Brain pericyte (primary cell): ENCODE measurements at regions not wholly inside any gene's neighbourhood (a gene's known extent, or its start where the extent isn't known, plus 50 kb on each side); places are given as distances from the start of the nearest gene placed in this dataset.

Source experiments
- DNase-seq: peaks from one replicate; pipeline ENCODE4 v3.0.0-alpha.2; 2012; ENCODE audit warnings: low read depth, low spot score

DNA sequence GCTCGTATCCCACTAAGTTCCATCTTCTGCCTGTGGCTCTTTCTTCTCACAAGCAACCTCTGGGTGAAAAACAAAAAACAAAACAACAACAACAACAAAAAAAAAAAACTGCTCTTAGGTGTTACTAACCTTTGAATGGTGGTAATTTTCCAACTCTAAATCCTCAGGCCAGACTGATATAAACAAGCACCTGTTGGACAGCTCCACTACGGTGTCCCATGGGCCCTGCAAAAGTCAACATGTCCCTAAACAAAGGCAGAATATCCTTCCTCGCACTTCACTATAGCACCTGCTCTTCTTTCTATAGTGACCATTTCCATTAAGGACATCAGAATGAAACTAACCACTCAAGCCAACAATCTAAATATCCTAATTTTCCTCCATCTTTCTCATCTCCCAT lies 54.6 kb upstream of the PARM1 start:
- no peak for DNase-seq

DNA sequence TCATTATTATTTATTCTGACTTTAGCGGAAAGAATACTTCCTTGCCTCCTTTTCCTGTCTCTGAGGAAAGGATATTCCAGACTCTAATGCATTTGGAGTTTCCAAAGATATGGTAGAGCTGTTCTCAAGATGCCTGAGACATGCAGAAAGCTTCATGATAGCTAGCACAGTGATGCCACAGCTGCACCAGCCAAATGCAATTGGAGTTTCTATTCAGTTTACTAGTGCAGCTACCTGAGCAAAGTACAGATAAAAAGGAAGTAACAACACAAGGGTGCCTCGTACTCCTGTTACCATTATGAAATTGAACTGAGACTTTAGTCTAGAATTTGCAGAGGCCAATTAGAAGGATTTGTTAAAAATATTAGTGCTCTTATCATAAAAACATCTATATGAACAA lies 57.5 kb upstream of the PARM1 start:
- DNase-seq: no peak

DNA sequence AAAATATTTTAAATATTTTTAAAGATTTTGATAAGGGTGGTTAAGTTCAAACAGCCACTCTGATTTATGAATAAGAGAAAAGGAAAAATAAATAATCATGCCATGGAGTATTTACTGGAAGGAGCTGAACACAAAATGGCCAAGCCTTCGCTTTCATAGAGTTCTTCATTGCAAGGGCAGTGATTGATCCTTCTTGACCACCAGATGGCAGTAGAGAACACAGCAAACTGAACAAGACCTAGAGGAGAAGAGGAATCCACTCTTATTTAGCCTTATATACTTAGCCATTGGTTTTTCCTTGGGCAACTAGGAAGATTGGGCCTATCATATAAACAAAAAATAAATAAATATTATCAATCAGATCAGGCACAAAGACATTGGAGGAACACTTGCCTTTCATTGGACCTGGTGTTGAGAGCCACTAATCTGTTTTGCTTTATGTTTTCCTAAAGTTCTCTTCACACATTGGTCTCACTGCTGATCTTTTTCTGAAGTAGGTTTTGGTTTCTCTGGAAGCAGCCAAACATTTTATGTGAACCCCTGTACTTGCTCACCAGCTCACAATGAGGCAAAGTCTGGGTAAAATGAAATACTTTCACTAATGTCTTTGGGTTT lies 58.1 kb upstream of the PARM1 start:
- DNase-seq: peak; percentile 33

DNA sequence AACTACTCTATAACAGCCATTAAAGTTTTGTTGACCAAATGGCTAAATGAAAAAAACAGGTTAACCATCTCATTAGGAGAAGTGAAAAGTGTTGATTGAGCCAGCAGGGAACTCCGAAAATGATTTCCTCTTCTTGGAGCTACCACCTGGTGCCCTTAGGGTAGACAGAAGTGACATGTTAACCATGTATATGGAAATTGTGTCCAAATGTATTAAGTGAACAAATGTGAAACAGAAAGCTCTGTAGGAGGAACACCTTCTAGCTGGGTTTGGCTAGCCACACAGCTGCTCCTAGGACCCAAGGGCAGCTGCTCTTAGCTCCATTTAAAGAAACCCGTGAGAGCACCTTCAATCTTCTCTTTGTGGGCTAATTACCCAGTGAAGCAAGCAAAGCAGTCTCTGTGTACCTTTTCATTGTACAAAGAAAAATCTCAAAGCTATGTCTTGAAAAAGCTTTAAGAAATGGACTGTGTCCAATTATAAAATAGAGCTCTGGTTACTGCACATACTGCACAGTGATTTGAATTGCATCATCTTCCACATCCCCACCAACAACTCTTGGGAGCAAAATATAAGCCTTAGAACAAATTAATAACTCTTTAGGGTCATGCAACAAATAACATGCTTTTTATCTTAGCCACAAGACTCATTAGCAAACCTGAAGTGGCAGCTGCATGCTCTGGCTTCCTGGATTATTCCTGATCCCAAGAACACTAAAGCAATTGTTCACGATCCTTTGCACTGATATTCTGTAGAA lies 59.2 kb upstream of the PARM1 start:
- DNase-seq: no peak

DNA sequence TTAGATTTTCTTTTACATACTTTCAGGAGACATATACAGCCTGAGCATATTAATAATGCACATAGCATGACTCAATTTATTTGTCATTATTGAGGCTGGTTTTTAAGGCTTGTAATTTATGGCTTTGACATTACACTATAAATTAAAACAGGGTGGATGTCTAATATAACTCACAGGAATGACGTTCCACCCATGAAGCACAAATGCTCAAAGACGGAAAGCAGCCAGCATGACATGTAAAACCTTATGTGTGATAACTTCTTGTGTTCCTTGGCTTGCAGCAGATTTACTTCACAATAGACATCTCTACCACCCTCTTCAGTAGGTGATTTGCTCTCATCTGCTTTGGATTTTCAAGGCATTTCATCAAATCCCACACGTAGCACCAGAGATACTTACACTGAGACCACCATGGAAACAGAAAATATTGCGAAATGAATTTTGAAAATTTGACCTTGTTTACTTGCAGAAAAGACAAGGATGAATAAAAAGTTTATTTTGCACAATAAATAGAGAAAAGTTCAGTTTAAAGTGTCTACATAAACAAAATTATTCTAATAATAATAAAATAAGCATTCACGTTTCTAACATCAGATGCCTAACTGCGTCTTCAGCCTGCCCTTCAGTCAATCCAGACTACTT lies 64.7 kb upstream of the BTC start:
- no peak for DNase-seq

DNA sequence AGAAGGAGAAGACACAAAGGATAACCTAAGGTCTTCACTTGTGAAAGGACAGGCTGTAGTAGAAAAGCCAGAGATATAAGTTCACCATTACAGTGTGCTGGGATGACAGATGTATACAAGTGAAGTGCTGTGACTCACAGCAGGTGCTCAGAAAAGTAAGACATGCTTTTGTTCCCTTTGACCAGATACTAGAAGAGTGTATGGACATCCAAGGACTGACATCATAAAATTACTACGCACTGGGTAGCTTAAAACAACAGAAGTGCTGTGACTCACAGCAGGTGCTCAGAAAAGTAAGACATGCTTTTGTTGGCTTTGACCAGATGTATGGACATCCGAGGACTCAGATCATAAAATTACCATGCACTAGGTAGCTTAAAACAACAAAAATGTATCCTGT lies 61.6 kb upstream of the BTC start:
- no peak for DNase-seq

DNA sequence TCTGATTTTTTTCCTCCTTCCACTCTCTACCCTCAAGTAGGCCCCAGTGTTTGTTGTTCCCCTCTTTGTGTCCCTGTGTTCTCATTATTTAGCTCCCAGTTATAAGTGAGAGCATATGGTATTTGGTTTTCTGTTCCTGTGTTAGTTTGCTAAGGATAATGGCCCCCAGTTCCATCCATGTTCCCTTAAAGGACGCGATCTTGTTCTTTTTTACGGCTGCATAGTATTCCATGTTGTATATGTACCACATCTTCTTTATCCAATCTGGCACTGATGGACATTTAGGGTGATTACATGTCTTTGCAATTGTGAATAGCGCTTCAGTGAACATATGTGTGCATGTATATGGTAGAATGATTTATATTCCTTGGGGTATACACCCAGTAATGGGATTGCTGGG lies 54.5 kb upstream of the BTC start:
- no peak for DNase-seq

DNA sequence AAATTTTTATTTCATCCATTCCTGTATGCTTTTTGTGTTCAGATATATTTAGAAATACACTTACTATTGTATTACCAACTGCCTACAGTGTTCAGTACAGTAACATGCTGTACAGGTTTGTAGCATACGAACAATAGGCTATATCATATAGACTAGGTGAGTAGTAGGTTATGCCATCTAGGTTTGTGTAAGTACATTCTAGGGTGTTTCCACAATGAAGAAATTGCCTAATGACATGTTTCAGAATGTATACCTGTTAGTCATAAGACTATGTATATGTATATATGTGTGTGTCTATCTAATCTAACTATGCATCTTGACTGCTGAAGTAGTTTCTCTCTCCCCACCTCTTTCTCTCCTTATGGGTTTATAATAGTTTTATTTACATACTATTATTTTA lies 51.5 kb upstream of the BTC start:
- DNase-seq: no peak
